ENCODE measurements at regions not wholly inside any gene's neighbourhood (a gene's known extent, or its start where the extent isn't known, plus 50 kb on each side); places are given as distances from the start of the nearest gene placed in this dataset.

GRCh38 chr2:156037482-156037881 is 295.0 kb downstream of the NR4A2 start:
- TF ChIP-seq, protein P1, sequence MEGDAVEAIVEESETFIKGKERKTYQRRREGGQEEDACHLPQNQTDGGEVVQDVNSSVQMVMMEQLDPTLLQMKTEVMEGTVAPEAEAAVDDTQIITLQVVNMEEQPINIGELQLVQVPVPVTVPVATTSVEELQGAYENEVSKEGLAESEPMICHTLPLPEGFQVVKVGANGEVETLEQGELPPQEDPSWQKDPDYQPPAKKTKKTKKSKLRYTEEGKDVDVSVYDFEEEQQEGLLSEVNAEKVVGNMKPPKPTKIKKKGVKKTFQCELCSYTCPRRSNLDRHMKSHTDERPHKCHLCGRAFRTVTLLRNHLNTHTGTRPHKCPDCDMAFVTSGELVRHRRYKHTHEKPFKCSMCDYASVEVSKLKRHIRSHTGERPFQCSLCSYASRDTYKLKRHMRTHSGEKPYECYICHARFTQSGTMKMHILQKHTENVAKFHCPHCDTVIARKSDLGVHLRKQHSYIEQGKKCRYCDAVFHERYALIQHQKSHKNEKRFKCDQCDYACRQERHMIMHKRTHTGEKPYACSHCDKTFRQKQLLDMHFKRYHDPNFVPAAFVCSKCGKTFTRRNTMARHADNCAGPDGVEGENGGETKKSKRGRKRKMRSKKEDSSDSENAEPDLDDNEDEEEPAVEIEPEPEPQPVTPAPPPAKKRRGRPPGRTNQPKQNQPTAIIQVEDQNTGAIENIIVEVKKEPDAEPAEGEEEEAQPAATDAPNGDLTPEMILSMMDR (IDR thresholded peaks at IDR 0.05), result no peak
- TF ChIP-seq, protein P2, sequence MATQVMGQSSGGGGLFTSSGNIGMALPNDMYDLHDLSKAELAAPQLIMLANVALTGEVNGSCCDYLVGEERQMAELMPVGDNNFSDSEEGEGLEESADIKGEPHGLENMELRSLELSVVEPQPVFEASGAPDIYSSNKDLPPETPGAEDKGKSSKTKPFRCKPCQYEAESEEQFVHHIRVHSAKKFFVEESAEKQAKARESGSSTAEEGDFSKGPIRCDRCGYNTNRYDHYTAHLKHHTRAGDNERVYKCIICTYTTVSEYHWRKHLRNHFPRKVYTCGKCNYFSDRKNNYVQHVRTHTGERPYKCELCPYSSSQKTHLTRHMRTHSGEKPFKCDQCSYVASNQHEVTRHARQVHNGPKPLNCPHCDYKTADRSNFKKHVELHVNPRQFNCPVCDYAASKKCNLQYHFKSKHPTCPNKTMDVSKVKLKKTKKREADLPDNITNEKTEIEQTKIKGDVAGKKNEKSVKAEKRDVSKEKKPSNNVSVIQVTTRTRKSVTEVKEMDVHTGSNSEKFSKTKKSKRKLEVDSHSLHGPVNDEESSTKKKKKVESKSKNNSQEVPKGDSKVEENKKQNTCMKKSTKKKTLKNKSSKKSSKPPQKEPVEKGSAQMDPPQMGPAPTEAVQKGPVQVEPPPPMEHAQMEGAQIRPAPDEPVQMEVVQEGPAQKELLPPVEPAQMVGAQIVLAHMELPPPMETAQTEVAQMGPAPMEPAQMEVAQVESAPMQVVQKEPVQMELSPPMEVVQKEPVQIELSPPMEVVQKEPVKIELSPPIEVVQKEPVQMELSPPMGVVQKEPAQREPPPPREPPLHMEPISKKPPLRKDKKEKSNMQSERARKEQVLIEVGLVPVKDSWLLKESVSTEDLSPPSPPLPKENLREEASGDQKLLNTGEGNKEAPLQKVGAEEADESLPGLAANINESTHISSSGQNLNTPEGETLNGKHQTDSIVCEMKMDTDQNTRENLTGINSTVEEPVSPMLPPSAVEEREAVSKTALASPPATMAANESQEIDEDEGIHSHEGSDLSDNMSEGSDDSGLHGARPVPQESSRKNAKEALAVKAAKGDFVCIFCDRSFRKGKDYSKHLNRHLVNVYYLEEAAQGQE (IDR thresholded peaks at IDR 0.05), result no peak
- TF ChIP-seq POLR2A (IDR thresholded peaks at IDR 0.05; ENCODE audit: low read length) (no peak), RAD21 (conservative IDR thresholded peaks at IDR 0.05 in 1 of 2, IDR thresholded peaks at IDR 0.05 in 1 of 2) (no peak), MYC (IDR thresholded peaks at IDR 0.05; ENCODE audit: borderline replicate concordance, low read length) (no peak), CBX2 (IDR thresholded peaks at IDR 0.05; ENCODE audit: borderline replicate concordance, low read depth) (no peak), JUNB (IDR thresholded peaks at IDR 0.05) (no peak), PBX3 (IDR thresholded peaks at IDR 0.05) (no peak), HOXA7 (CRISPR knock-in tag; IDR thresholded peaks at IDR 0.05) (no peak), ELK1 (IDR thresholded peaks at IDR 0.05; ENCODE audit: low read depth, low read length) (no peak), POLR2AphosphoS2 (conservative IDR thresholded peaks at IDR 0.05; ENCODE audit: low read length) (no peak), RCOR1 (IDR thresholded peaks at IDR 0.05; ENCODE audit: low read depth, low read length) (no peak), MAFK (IDR thresholded peaks at IDR 0.05; ENCODE audit: partially characterized antibody) (no peak)
- TF ChIP-seq, protein P3, sequence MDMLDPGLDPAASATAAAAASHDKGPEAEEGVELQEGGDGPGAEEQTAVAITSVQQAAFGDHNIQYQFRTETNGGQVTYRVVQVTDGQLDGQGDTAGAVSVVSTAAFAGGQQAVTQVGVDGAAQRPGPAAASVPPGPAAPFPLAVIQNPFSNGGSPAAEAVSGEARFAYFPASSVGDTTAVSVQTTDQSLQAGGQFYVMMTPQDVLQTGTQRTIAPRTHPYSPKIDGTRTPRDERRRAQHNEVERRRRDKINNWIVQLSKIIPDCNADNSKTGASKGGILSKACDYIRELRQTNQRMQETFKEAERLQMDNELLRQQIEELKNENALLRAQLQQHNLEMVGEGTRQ (IDR thresholded peaks at IDR 0.05), result no peak

All from A549 (cell line).